A549 (cell line): ENCODE measurements at regions not wholly inside any gene's neighbourhood (a gene's known extent, or its start where the extent isn't known, plus 50 kb on each side); places are given as distances from the start of the nearest gene placed in this dataset.

Source experiments
- RFX5 ChIP-seq: fragments of 450-650 bp; IDR thresholded peaks from 2 replicates; pipeline ENCODE4 v1.7.1; 2014; ENCODE audit warnings: antibody characterized with exemption, mild to moderate bottlenecking, moderate library complexity
- TF ChIP-seq, protein P1 (sequence below): fragments of >200 bp; sonication (Bioruptor Twin); formaldehyde crosslinking; IDR thresholded peaks from 3 replicates; pipeline ENCODE4 v1.5.1; 2016

DNA sequence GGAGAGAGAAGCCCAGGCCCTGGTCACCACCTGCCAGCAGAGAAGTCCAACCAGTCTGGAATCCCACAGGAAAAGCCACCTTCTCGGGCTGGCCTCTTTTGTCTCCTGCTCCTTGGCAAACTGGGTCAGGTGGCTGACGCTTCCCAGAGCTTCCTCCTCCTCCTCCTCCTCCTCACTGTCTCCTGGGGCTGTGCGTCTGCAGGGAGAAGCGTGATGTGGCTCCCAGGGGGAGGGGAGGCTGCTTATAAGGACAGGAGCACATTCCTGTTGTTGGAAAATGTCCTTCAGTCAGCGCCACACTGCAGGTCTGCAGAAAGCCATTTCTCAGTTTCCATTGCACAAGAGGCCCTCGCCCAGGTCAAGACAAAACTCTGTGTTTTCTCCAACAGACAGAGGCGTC, 1316.5 kb downstream of the BRD1 start:
- TF ChIP-seq, protein P1, sequence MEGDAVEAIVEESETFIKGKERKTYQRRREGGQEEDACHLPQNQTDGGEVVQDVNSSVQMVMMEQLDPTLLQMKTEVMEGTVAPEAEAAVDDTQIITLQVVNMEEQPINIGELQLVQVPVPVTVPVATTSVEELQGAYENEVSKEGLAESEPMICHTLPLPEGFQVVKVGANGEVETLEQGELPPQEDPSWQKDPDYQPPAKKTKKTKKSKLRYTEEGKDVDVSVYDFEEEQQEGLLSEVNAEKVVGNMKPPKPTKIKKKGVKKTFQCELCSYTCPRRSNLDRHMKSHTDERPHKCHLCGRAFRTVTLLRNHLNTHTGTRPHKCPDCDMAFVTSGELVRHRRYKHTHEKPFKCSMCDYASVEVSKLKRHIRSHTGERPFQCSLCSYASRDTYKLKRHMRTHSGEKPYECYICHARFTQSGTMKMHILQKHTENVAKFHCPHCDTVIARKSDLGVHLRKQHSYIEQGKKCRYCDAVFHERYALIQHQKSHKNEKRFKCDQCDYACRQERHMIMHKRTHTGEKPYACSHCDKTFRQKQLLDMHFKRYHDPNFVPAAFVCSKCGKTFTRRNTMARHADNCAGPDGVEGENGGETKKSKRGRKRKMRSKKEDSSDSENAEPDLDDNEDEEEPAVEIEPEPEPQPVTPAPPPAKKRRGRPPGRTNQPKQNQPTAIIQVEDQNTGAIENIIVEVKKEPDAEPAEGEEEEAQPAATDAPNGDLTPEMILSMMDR = no peak
- TF ChIP-seq RFX5 = no peak
